ENCODE measurements at regions not wholly inside any gene's neighbourhood (a gene's known extent, or its start where the extent isn't known, plus 50 kb on each side); places are given as distances from the start of the nearest gene placed in this dataset.

DNA sequence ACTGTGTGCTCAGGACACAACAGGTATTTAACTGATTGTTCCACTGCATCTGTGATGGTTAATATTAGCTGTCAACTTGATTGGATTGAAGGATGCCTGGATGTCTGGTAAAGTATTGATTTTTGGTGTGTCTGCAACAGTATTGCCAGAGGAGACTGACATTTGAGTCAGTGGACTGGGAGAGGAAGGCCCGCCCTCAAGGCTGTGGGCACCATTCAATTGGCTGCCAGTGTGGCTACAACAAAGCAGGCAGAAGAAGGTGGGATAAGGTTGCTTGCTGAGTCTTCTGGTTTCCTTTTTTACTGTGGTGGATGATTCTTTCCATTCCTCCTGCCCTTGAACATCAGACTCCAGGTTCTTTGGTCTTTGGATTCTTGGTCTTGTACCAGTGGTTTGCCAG, 137.1 kb upstream of the FAM13C start:
- no peaks in the 10 kb centered on the region for H3K27me3 ChIP-seq (ENCODE audit: insufficient read depth, low read length)
- no peak overlapping the region for H3K4me3 ChIP-seq (ENCODE audit: low read length)
- H3K9ac ChIP-seq (ENCODE audit: low read depth, low read length), result no peak overlapping the region
- H3K36me3 ChIP-seq (ENCODE audit: insufficient read depth, low read depth, low read length), result no peaks in the 10 kb centered on the region
- H3K4me1 ChIP-seq (ENCODE audit: insufficient read depth, low read length), result no peaks in the 10 kb centered on the region
- peaks cover 7% of the 10 kb centered on the region for H3K9me3 ChIP-seq (ENCODE audit: insufficient read depth, low read depth, low read length)
- H3K27ac ChIP-seq (ENCODE audit: low read length), result no peak overlapping the region

DNA sequence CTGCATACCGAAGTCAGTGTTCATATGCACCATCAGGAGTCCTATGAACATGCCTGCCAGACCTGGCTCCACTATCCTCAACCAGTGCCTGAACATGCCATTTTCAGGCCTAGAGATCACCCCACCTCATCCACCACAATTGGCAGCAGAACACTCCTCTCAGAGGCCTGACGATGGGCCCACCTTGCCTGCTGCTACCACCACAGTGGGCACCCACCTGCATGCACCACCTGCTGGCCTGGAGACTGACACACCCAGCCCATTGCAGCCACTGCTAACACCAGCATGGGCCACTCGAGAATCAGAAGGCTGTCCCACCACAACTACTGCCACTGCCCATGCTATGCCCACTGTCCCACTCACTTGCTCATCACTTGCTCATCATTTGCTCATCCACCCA, 130.7 kb upstream of the FAM13C start:
- Histone ChIP-seq H3K4me1 (ENCODE audit: insufficient read depth, low read length) (no peaks in the 10 kb centered on the region), H3K27ac (ENCODE audit: low read length) (no peak overlapping the region), H3K9me3 (ENCODE audit: insufficient read depth, low read depth, low read length) (peaks cover 7% of the 10 kb centered on the region), H3K27me3 (ENCODE audit: insufficient read depth, low read length) (no peaks in the 10 kb centered on the region), H3K36me3 (ENCODE audit: insufficient read depth, low read depth, low read length) (no peaks in the 10 kb centered on the region), H3K4me3 (ENCODE audit: low read length) (no peak overlapping the region), H3K9ac (ENCODE audit: low read depth, low read length) (no peak overlapping the region)

DNA sequence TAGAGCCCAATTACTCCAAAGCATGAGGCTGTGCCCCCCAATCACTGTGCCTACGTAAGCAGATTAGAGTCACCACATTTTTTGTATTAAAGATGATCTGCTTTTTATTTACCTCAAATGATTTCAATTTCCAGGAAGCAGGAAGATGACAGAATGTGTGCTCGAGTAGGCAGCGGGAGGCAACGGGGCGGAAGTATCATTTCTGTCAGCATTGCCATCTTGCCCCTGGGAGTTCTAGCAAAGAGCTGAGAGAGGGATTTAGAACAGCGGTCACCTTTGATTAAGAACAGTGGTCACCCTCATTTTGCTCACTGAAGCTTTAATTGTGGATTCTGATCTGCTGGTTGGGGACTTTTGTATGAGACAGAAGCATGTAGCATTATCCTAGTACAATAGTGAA, 117.1 kb upstream of the FAM13C start:
- no peaks in the 10 kb centered on the region for H3K36me3 ChIP-seq (ENCODE audit: insufficient read depth, low read depth, low read length)
- no peaks in the 10 kb centered on the region for H3K27me3 ChIP-seq (ENCODE audit: insufficient read depth, low read length)
- no peak overlapping the region for H3K27ac ChIP-seq (ENCODE audit: low read length)
- no peaks in the 10 kb centered on the region for H3K4me1 ChIP-seq (ENCODE audit: insufficient read depth, low read length)
- no peaks in the 10 kb centered on the region for H3K9me3 ChIP-seq (ENCODE audit: insufficient read depth, low read depth, low read length)
- H3K9ac ChIP-seq (ENCODE audit: low read depth, low read length), result no peak overlapping the region
- no peak overlapping the region for H3K4me3 ChIP-seq (ENCODE audit: low read length)

DNA sequence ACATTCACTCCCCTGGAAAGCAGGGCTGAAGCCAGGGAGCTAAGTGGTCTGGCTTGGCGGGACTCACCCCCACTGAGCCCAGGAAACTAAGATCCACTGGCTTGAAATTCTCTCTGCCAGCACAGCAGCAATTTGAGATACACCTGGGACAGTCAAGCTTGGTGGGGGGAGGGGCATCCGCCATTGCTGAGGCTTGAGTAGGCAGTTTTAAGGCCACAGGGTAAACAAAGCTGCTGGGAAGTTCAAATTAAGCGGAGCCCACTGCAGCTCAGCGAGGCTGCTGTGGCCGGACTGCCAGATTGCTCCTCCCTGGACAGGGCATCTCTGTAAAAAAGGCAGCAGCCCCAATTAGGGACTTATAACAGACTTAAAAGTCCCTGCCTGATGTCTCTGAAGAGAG, 108.2 kb upstream of the FAM13C start:
- H3K27me3 ChIP-seq (ENCODE audit: insufficient read depth, low read length), result no peaks in the 10 kb centered on the region
- no peaks in the 10 kb centered on the region for H3K9me3 ChIP-seq (ENCODE audit: insufficient read depth, low read depth, low read length)
- H3K4me1 ChIP-seq (ENCODE audit: insufficient read depth, low read length), result no peaks in the 10 kb centered on the region
- no peaks in the 10 kb centered on the region for H3K36me3 ChIP-seq (ENCODE audit: insufficient read depth, low read depth, low read length)
- no peak overlapping the region for H3K27ac ChIP-seq (ENCODE audit: low read length)
- no peak overlapping the region for H3K4me3 ChIP-seq (ENCODE audit: low read length)
- H3K9ac ChIP-seq (ENCODE audit: low read depth, low read length), result no peak overlapping the region

DNA sequence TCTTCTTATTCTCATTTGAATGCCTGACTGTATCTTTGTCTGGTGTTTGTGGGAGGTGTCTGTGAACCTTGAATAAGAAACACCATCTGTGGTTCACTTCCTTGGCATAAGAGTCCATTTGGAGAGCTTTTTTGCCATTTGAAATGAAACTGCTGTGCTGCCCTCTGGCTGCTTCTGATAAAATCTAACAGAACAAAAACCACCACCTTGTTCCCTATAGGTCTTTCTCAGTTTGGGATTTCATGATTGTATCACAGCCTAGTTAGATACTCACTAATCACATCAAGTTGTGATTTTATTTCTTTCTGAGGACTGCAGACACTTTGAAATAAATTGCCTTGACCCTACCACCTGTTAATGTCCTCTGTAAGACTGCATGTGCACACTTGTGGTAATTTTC, 102.7 kb upstream of the FAM13C start:
- Histone ChIP-seq H3K9me3 (ENCODE audit: insufficient read depth, low read depth, low read length) (no peaks in the 10 kb centered on the region), H3K27ac (ENCODE audit: low read length) (no peak overlapping the region), H3K9ac (ENCODE audit: low read depth, low read length) (no peak overlapping the region), H3K4me3 (ENCODE audit: low read length) (no peak overlapping the region), H3K4me1 (ENCODE audit: insufficient read depth, low read length) (no peaks in the 10 kb centered on the region), H3K36me3 (ENCODE audit: insufficient read depth, low read depth, low read length) (no peaks in the 10 kb centered on the region), H3K27me3 (ENCODE audit: insufficient read depth, low read length) (no peaks in the 10 kb centered on the region)

DNA sequence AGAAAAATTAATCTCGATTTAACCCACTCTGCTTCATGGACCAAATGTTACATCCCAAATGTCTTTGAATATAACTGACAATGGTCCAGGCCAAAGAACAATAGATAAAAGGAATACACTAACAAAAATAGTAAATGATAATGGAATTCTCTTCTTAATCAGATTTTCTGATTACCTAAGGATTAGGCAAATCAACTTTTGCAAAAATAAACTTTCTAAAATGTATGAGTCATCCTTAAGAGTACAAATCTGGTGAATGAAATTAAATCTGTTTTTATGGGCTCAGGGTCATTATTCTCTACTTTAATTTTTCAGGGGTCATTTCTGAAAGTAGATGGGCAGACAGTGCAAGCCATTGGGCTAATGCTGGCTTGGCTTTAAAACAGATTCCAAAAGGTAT, 102.1 kb upstream of the FAM13C start:
- H3K36me3 ChIP-seq (ENCODE audit: insufficient read depth, low read depth, low read length), result no peaks in the 10 kb centered on the region
- no peak overlapping the region for H3K4me3 ChIP-seq (ENCODE audit: low read length)
- H3K27ac ChIP-seq (ENCODE audit: low read length), result no peak overlapping the region
- H3K9me3 ChIP-seq (ENCODE audit: insufficient read depth, low read depth, low read length), result no peaks in the 10 kb centered on the region
- H3K9ac ChIP-seq (ENCODE audit: low read depth, low read length), result no peak overlapping the region
- H3K27me3 ChIP-seq (ENCODE audit: insufficient read depth, low read length), result no peaks in the 10 kb centered on the region
- H3K4me1 ChIP-seq (ENCODE audit: insufficient read depth, low read length), result no peaks in the 10 kb centered on the region

DNA sequence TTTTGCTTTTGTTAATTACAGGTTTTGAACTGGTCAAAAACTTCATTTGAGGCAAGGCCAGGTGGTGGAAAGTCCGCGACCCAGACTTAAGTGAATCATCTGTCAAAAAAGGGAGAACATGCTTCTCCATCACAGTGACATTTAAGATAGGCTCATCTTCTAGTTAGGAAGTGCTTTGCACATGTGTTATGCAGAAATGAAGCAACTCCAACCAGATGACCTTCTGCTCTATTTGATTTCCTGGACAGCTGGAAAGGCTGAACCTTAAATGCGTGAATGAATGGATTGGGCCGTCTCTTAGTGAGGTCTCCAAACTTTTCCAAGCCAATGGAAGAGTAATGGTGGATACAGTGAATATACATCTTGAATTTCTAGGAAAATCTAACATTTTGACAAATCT, 101.6 kb upstream of the FAM13C start:
- no peaks in the 10 kb centered on the region for H3K4me1 ChIP-seq (ENCODE audit: insufficient read depth, low read length)
- no peak overlapping the region for H3K9ac ChIP-seq (ENCODE audit: low read depth, low read length)
- no peak overlapping the region for H3K4me3 ChIP-seq (ENCODE audit: low read length)
- no peaks in the 10 kb centered on the region for H3K27me3 ChIP-seq (ENCODE audit: insufficient read depth, low read length)
- H3K27ac ChIP-seq (ENCODE audit: low read length), result no peak overlapping the region
- no peaks in the 10 kb centered on the region for H3K36me3 ChIP-seq (ENCODE audit: insufficient read depth, low read depth, low read length)
- no peaks in the 10 kb centered on the region for H3K9me3 ChIP-seq (ENCODE audit: insufficient read depth, low read depth, low read length)

DNA sequence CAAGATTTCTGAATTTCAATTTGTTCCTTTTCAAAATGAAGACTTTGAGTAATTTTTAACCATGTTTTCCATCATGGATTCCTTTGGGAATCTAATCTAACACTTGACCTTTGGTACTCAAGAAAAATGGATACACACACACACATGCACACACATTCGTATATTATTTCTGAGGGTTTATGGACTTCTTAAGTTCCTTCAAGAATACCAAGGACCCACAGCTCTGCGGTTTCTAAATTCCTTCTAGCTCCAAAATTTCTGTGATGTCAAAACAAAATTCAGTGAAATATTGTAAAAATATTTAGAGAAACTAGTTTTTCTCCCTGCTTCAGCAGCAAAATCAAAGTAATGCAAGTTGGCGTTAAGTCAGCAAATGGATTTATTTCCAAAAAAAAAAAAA, 98.3 kb upstream of the FAM13C start:
- no peaks in the 10 kb centered on the region for H3K4me1 ChIP-seq (ENCODE audit: insufficient read depth, low read length)
- no peak overlapping the region for H3K9ac ChIP-seq (ENCODE audit: low read depth, low read length)
- no peaks in the 10 kb centered on the region for H3K36me3 ChIP-seq (ENCODE audit: insufficient read depth, low read depth, low read length)
- H3K4me3 ChIP-seq (ENCODE audit: low read length), result no peak overlapping the region
- no peak overlapping the region for H3K27ac ChIP-seq (ENCODE audit: low read length)
- H3K9me3 ChIP-seq (ENCODE audit: insufficient read depth, low read depth, low read length), result no peaks in the 10 kb centered on the region
- no peaks in the 10 kb centered on the region for H3K27me3 ChIP-seq (ENCODE audit: insufficient read depth, low read length)

DNA sequence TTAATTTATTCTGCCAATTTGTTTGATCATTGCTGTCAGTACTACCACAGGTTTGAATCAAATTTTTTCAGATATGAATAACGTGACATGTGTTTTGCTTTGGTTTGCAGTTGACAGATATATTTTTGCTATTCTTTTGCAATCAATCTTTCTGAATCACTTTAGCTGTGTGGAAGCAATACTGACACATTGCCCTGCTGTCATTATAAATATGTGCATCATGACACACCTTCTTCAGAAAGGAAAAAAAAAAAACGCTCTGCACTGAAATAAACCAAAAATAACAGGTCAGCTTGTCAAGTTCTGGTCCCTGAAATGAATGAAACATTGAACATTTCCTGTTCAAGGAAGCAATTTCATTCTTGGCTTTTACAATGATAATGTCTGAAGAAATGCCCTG, 93.8 kb upstream of the FAM13C start:
- no peaks in the 10 kb centered on the region for H3K36me3 ChIP-seq (ENCODE audit: insufficient read depth, low read depth, low read length)
- H3K27ac ChIP-seq (ENCODE audit: low read length), result no peak overlapping the region

DNA sequence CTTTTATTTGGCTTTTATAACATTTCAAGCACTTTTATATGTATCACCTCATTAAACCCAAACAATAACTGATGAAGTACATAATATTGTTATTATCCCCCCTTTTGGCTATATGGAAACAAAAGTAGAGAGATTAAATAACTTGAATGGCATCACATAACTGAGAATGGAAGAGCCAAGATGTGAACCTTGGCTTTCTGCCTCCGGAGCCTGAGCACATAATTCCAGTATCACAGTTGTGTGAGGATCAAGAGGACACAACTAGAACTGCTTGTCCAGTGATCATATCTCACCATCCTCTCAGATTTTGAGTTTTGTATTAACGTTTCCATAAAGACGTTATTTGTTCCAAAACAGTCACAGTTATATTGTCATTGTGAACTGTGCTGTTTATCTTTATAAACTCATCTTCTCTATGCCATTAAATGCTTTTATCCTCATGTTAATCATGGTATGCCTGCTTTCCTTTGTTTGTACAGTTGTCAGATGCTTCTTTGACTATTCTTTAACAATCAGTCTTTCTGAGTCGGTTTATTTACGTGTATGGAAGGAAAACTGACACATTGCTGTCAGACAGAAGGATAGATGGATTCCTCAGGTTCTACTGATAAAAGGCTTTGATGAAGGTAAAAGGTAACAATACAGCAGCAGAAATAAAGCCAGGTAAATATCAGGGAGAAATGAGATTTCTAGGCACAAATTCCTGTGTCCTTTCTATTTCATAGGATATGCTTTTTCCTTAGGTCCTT, 92.0 kb upstream of the FAM13C start:
- no peak overlapping the region for H3K4me3 ChIP-seq (ENCODE audit: low read length)
- no peaks in the 10 kb centered on the region for H3K36me3 ChIP-seq (ENCODE audit: insufficient read depth, low read depth, low read length)
- no peaks in the 10 kb centered on the region for H3K9me3 ChIP-seq (ENCODE audit: insufficient read depth, low read depth, low read length)
- no peaks in the 10 kb centered on the region for H3K27me3 ChIP-seq (ENCODE audit: insufficient read depth, low read length)
- no peak overlapping the region for H3K9ac ChIP-seq (ENCODE audit: low read depth, low read length)
- no peaks in the 10 kb centered on the region for H3K4me1 ChIP-seq (ENCODE audit: insufficient read depth, low read length)
- H3K27ac ChIP-seq (ENCODE audit: low read length), result no peak overlapping the region

More for the DNA sequence above, 93.8 kb upstream of the FAM13C start:
- Histone ChIP-seq H3K4me3 (ENCODE audit: low read length) (no peak overlapping the region), H3K9me3 (ENCODE audit: insufficient read depth, low read depth, low read length) (no peaks in the 10 kb centered on the region), H3K9ac (ENCODE audit: low read depth, low read length) (no peak overlapping the region), H3K4me1 (ENCODE audit: insufficient read depth, low read length) (no peaks in the 10 kb centered on the region), H3K27me3 (ENCODE audit: insufficient read depth, low read length) (no peaks in the 10 kb centered on the region)

DNA sequence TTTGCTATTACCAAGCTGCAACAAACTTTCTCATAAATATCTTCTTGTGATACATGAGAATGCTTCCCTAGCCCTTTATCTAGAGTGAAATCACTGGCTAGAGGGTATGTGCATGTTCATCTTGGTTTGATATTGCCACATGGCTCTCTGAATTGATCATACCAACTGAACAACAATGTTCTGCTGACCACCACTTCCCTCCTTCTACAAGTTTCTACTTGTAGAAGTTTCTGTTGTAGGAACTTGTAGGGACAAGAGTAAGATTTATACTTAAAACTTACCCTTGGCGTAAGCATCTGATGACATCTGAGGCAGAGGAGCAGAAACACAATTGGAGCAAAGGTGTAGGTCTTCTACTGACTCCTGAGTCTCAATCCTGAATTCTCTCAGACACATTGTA, 86.3 kb upstream of the FAM13C start:
- H3K27ac ChIP-seq (ENCODE audit: low read length), result no peak overlapping the region
- no peak overlapping the region for H3K9ac ChIP-seq (ENCODE audit: low read depth, low read length)
- no peaks in the 10 kb centered on the region for H3K4me1 ChIP-seq (ENCODE audit: insufficient read depth, low read length)
- H3K27me3 ChIP-seq (ENCODE audit: insufficient read depth, low read length), result no peaks in the 10 kb centered on the region
- H3K4me3 ChIP-seq (ENCODE audit: low read length), result no peak overlapping the region
- no peaks in the 10 kb centered on the region for H3K36me3 ChIP-seq (ENCODE audit: insufficient read depth, low read depth, low read length)
- no peaks in the 10 kb centered on the region for H3K9me3 ChIP-seq (ENCODE audit: insufficient read depth, low read depth, low read length)

DNA sequence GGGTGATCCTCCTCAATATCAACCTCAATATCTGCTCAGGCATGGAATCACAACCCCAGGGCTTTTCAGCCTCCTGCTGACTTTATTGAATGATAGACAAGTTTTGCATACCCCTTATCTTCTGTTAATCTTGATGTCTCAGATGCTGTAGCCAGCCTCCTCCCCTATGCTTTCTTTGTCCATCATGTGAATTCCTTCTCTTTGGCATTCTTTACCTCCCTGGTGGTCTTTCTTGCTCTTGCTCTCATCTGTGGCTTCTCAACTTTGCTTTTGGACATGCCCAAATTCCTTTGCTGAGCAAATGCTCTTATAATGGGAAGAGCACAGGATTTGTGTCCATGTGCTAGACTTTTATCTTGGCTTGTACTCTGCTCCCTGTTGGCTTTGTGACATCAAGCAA, 73.4 kb upstream of the FAM13C start:
- no peaks in the 10 kb centered on the region for H3K27me3 ChIP-seq (ENCODE audit: insufficient read depth, low read length)
- H3K27ac ChIP-seq (ENCODE audit: low read length), result no peak overlapping the region
- H3K9ac ChIP-seq (ENCODE audit: low read depth, low read length), result no peak overlapping the region
- no peaks in the 10 kb centered on the region for H3K4me1 ChIP-seq (ENCODE audit: insufficient read depth, low read length)
- H3K36me3 ChIP-seq (ENCODE audit: insufficient read depth, low read depth, low read length), result no peaks in the 10 kb centered on the region
- H3K4me3 ChIP-seq (ENCODE audit: low read length), result no peak overlapping the region
- 0 out of 2 replicates have a peak, but pooled peaks cover 3% of the 10 kb centered on the region for H3K9me3 ChIP-seq (ENCODE audit: insufficient read depth, low read depth, low read length)
